ENCODE measurements at regions not wholly inside any gene's neighbourhood (a gene's known extent, or its start where the extent isn't known, plus 50 kb on each side); places are given as distances from the start of the nearest gene placed in this dataset.

DNA sequence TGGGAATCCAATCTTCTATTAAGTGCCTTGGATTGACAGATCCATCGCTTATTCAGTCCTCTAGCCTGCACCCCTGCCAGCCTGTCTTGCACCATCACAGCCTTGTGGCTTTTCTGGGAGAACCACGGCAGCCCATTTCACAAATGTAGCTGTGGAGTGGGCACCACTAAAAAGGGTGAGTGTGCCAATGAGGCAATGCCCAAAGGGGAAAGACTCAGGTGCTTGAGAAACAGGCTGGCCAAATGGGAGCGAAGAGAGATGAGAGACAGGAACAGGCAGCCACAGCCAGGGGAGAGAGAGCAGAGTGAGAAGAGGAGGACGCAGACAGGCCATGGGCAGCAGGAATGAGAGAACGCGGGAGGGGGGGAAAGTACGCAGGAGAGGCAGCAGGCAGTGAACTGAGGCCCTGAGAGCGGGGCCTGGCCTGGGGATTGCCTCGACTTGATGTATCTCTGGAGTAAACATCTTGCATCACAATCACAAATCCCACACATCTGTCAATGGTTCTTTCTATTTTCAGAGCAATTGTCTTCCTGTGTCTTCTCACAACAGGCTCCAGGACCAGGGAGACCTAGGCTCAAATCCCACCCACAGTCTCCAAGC, 173.1 kb downstream of the SYK start:
- in situ Hi-C loops (cut with HindIII; ENCODE audit: low pct_unique_long_range_greater_than_20kb, low sequenced_read_pairs): no loop called here
- DNase-seq (ENCODE audit: low read depth, low spot score): no peak

DNA sequence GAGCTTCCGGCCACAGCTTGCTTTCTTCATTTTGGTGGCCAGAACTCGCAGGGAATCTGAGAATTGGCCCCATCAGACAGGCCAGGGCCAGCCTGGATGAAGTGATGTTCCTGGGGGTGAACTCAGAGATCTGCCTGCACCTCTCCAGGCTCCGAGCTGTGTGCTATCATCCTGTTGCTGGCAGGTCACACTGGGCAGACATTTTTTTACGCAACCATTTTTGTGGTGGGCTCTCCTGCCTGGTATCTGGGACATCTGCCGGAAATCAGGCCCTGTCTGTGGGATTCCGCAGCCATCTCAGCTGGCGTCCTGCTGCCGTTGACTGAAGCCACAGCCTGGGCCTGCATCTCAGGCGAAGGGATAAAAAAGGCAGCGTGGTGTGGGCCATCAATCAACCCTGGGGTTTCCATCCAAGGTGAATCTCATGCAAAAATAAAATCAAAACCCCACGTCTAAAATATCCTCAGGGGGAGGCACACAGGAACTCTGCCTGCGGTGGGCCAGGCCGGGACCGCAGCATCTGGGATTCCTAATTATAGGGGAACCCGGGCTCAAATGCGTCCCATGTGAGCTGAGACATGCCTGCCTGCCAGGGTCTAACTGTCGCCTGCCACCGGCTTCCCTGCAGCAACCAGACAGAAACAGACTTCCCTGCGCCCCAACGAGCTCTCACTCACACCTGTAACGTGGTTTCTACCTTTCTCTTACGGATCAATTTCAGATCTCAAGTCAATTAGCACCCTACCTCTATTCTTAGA, 174.3 kb downstream of the SYK start:
- in situ Hi-C loops (cut with HindIII; ENCODE audit: low pct_unique_long_range_greater_than_20kb, low sequenced_read_pairs): no loop called here
- DNase-seq (ENCODE audit: low read depth, low spot score): no peak

DNA sequence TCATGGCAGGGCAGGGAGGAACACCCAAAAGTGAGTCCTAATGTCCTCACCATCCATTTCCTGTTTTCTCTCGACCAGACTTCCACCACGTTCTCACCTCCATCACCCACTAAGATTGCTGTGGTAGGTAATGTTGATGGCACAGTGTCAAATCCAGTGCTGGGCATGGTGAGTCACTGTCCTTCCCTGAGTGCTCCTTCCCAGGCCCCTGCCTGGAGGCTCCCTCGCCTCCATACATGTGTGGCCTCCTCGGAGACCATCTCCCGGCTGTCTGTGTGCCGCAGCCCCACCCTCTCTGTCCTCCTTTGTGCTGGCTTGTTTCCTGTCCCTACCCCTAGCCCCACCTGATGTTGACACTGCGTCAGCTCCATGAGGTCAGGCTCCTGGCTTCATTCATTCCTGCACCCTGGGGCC, 177.5 kb downstream of the SYK start:
- in situ Hi-C loops (cut with HindIII; ENCODE audit: low pct_unique_long_range_greater_than_20kb, low sequenced_read_pairs): no loop called here
- DNase-seq (ENCODE audit: low read depth, low spot score): no peak

DNA sequence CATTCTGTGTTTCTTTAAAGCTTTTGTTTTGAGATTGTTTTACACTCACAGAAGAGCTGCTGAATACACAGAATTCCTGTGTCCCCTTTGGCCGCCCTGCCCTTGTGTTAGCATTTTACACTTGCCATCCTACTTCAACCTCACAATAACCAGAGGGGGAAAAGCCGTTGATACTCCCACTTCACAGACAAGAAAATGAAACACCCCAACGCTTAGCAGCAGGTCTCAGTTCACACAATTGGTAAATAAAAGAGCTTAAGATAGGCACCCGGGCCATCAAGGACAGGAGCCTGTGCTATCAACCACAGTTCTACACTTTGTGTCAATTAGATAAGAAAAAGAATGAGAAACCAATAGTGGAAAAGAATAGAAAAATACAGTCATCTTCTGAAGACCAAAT, 178.0 kb downstream of the SYK start:
- in situ Hi-C loops (cut with HindIII; ENCODE audit: low pct_unique_long_range_greater_than_20kb, low sequenced_read_pairs): no loop called here
- DNase-seq (ENCODE audit: low read depth, low spot score): no peak

DNA sequence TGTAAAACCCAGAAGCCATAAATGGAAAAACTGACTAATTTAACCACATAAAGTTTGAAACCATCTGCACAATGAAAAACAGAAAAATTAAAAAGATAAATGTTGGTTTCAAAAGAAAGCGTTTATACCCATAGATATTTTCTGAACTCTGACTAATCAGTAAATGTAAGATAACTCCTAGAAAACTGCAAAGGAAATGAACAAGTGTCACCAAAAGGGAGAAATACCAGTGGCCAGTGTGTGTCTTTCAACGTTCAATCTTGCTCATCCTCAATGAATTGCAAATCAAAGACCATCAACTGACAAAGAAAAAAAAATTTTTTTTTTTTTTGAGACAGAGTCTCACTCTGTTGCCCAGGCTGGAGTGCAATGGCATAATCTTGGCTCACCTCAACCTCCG, 180.1 kb downstream of the SYK start:
- DNase-seq (ENCODE audit: low read depth, low spot score): no peak
- in situ Hi-C loops (cut with HindIII; ENCODE audit: low pct_unique_long_range_greater_than_20kb, low sequenced_read_pairs): no loop called here

DNA sequence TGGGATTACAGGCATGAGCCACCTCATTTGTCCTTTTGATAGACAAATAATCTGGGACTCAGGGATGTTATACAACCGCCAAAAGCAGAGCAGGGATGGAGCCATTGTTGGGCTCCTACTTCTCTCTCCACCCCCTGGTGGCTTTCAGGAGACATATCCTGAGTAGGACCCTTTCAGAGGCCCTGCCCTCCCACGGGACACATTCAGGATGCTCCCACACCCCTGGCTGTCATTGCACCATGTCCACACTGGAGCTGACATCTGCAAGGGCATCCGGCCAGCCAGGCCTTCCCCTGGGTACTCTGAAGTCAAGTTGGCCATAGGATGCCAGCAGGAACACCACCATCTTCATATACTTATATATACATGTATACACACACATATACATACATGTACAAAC, 181.8 kb downstream of the SYK start:
- in situ Hi-C loops (cut with HindIII; ENCODE audit: low pct_unique_long_range_greater_than_20kb, low sequenced_read_pairs): no loop called here
- no peak for DNase-seq (ENCODE audit: low read depth, low spot score)

DNA sequence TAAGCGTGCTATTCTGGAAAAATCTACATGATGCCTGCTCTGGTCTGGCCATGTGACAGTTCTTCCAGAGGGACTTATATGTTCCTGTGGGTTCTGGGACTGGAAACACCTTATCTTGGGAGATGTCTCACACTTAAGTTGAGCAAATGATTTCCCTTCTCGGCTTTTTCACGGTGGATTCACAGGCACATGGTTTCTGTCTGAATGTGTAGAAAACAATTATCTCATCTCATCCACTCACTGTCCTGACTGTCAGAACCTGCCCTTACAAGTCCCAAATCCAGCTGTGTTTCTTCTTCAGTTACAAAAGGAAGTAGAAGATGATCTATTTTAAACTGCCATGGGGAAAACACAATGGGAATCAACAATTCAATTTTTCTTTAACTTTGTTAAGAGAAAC, 184.0 kb downstream of the SYK start:
- no peak for DNase-seq (ENCODE audit: low read depth, low spot score)
- in situ Hi-C loops (cut with HindIII; ENCODE audit: low pct_unique_long_range_greater_than_20kb, low sequenced_read_pairs): no loop called here

DNA sequence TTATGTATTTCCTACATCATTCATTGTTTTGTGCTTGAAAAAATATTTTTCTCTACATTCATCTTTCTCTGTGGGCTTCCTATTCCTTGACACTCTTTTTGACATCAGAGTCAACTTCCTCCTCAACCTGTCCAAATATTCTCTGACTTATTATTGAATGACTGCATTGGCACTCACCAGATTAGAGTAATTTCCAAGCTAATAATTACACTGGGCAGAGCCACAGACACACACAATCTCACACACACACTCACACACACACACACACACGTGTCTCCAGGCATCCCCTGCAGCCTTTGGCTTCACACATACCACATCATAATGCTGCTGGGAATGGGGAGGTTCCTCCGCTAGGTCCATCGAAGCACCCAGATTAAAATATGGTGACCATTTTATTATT, 184.5 kb downstream of the SYK start:
- in situ Hi-C loops (cut with HindIII; ENCODE audit: low pct_unique_long_range_greater_than_20kb, low sequenced_read_pairs): no loop called here
- no peak for DNase-seq (ENCODE audit: low read depth, low spot score)

DNA sequence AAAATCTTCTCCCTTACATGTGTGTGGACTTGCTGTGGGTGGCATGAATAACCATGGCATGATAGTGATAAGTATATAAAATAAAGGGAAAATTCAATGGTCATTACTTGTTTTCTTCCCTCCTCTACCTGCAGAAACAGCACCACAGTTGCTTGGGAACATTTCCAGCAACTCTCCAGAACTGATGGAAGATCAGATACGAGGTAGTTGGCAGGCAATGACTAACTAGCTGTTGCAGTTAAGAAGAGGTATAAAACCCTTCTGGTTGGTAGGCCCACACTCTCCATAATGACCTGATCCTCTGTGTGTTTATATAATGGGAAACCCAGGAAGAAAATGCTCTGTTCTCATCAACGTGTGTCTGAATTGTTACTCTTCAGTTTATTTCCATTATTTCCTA, 185.9 kb downstream of the SYK start:
- in situ Hi-C loops (cut with HindIII; ENCODE audit: low pct_unique_long_range_greater_than_20kb, low sequenced_read_pairs): no loop called here
- DNase-seq (ENCODE audit: low read depth, low spot score): no peak

DNA sequence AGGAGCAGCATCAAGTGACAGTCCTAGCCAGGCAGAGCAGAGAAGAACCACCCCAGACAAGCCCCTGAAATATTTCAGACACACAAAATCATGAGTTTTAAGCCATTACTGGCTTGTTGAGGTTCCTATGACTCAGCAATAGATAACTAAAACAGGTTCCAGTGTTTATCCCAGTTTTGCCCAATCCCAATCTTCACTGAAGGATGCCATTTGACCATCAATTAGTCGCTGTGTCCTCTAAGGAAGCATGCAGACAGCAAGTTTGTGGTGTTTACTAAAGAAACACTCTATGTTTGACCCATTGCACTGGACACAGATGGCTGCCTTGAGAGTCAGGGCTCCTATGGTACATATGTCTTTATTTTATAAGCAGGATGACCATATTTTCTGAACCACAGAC, 186.7 kb downstream of the SYK start:
- in situ Hi-C loops (cut with HindIII; ENCODE audit: low pct_unique_long_range_greater_than_20kb, low sequenced_read_pairs): no loop called here
- no peak for DNase-seq (ENCODE audit: low read depth, low spot score)

DNA sequence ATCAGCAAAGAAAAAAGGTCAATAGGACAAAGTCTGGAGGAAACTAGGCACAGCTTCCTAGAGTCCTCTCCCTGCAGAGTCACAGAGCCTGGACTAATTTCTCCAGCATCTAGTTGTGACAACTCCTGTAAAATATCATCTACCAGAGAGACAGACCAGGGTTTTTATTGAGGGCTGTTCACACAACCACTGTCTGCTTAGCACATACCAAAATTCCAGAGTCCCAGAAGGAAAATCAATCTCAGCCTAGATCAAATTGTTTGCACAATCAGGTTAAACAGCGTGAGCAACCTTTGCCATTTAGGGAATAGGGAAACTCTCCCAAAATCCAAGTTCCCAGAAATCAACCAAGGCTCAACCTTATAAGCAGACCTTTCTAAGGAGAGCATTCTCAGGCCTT, 190.3 kb downstream of the SYK start:
- DNase-seq (ENCODE audit: low read depth, low spot score): no peak
- in situ Hi-C loops (cut with HindIII; ENCODE audit: low pct_unique_long_range_greater_than_20kb, low sequenced_read_pairs): no loop called here

DNA sequence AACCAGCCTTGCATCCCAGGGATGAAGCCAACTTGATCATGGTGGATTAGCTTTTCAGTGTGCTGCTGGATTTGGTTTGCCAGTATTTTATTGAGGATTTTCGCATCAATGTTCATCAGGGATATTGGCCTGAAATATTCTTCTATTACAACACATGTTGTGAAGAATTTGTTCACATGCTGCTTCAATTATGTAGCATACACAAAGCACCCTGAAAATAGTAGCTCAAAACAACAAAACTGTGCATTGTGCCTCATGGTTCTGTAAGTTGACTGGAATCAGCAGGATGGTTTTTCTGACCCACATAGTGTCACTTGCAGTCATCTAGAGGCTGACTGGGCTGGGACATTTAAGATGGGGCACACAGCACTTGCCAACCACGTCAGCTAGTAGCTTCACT, 193.9 kb downstream of the SYK start:
- in situ Hi-C loops (cut with HindIII; ENCODE audit: low pct_unique_long_range_greater_than_20kb, low sequenced_read_pairs): no loop called here
- DNase-seq (ENCODE audit: low read depth, low spot score): no peak

DNA sequence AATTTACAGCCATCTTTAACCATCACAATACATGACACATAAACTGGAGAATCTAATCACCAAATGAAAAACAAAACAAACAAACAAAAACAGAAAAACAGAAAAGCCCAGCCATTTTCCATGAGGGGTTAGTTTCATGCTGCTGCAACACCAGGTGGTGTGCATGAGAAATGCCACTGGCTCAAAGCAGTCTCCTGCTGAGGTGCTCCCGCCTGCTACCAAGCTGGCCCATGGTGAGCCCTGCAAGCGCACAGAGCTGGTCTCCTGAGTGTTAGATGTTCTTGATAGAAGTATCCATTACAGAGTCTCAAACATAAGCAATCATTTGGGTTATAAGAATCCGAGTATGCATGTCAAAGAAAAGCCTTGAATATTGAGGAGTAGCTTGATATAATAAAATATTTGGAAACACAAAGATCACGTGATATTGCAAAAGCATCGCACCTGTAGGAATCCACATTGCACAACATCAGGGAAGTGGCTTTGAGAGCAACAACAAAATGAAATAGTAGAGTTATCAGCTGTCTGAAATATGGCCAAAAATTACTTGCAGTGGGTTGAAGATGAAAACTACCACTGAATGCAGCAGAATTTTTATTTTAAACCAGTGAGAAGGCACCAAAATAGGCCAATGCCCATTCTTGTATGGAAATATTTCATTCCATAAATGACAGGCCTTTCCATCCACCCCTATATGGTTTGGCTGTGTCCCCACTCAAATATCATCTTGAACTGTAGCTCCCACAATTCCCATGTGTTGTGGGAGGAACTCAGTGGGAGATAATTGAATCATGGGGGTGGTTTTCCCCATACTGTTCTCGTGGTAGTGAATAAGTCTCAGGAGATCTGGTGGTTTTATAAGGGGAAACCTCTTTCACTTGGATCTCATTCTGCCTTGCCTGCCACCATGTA, 194.8 kb downstream of the SYK start:
- in situ Hi-C loops (cut with HindIII; ENCODE audit: low pct_unique_long_range_greater_than_20kb, low sequenced_read_pairs): no loop called here
- no peak for DNase-seq (ENCODE audit: low read depth, low spot score)

DNA sequence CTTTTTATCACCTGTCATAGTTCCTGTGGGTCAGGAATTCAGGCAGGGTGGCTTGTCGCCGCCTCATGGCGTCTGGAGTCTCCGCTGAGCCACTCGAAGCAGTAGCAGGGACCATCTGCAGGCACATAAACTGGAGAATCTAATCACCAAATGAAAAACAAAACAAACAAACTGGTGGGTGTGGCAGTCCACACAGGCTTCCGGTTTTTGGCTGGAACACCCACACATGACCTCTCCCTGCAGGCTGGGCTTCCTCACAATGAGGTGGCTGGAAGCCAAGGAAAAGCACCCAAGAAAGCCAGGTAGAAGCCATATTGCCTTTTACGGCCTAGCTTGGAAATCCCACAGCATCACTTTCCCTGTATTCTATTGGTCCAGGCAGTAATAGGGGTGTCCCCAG, 197.0 kb downstream of the SYK start:
- in situ Hi-C loops (cut with HindIII; ENCODE audit: low pct_unique_long_range_greater_than_20kb, low sequenced_read_pairs): no loop called here
- DNase-seq (ENCODE audit: low read depth, low spot score): no peak

DNA sequence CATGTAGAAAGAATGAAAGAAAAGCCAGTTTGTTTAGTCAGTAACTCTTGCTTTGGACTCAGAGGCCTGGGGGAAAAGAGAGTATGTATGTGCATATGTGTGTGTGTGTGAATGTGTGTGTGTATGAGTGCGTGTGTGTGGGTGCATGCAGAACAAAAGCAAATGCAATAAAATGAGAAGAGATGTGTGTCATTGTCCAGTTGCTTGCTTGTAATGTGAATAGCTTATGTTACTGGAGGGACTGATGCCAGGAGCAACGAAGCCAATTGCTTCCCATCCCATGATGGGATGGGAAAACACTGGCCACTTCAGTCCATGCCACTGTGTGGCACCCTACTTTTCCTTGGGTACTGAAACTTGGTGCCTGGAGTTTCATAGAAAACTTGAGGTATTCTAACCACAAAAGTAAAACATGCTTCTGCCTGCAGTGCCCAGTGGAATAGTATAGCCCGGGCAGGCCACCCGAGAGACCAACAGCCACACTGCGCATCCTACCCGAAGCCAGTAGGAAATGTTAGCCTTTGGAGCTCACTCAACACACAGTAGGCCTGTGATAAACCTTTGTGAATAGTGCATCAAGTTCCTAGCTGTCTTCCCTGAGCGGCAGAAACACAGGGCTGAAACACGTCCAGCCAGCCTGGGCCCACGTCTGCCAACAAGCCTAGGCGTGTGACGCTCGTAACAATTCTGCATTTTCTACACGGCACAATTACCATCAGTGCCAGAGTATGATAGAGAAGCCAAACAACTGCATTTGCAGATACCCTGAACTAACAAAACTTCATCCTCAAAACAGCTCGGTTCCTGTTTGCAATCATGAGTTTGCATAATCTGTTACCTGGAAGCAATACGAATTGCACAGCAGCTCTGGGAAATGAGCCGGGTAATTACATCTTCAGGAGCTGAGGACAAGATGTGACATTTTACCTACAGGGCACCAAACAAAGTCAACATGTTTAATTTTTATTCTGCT, 198.1 kb downstream of the SYK start:
- DNase-seq (ENCODE audit: low read depth, low spot score): no peak
- in situ Hi-C loops (cut with HindIII; ENCODE audit: low pct_unique_long_range_greater_than_20kb, low sequenced_read_pairs): no loop called here

DNA sequence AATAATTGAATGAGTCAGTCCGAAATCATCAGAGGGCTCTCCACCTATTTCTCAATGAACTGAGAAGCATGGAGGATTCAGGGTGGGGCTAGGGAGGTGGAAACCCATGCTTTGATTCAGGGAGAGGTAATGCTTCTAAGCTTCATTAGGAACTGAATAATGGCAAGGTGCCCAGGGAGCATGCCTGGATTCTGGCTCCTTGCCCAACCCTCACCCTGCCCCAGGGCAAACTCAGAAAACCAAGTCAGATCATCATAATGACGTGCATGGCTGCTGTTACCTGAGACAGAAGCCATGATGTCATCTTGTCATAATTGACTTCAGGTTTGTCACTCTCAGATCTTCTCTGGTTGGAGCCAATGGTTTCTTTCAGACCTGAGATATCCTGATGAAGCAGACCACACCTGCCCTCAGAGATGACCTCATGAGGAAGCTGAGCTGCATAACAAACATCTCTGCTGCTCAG, 199.6 kb downstream of the SYK start:
- DNase-seq (ENCODE audit: low read depth, low spot score): peak; percentile 27
- in situ Hi-C loops (cut with HindIII; ENCODE audit: low pct_unique_long_range_greater_than_20kb, low sequenced_read_pairs): no loop called here

DNA sequence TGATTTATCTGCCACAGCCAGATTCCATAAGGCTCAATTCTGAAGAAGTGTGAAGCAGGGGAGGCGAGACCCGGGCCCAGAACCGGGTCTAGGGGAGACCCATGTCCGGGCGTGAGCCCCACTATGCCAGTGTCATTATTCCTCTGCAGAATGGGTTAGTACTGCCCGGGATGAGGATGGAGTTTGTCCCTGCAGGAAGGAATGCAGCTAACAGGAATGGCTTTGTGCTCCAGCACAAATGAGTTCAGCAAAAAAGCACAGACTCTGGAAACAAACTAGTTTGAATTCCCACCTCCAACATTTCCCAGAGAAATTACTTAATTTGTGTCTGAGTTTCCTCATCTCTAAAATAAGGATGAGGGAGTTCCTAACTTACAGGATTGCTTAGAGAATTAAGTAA, 202.9 kb downstream of the SYK start:
- in situ Hi-C loops (cut with HindIII; ENCODE audit: low pct_unique_long_range_greater_than_20kb, low sequenced_read_pairs): no loop called here
- DNase-seq (ENCODE audit: low read depth, low spot score): no peak

DNA sequence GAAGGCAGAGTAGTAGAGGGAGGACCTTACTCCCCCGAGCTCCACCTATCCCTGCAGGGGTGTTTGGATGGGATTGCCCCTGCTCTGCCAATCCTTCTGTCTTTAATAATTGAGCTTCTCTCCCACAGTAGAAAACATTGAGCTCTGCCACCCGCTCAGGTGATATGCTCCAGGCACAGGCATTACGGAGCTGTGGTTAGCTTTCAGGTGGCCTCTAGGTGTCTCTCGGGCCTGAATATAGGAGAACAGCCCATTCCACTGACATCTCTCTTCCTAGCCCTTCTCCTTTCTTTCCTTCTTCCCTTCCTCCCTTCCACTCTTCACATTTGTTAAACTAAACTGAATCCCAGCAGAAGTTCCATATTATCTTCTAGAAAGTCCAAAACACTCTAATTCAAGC, 203.4 kb downstream of the SYK start:
- in situ Hi-C loops (cut with HindIII; ENCODE audit: low pct_unique_long_range_greater_than_20kb, low sequenced_read_pairs): no loop called here
- no peak for DNase-seq (ENCODE audit: low read depth, low spot score)
